Naive thymus-derived CD4-positive, alpha-beta T cell (primary cell): ENCODE measurements at regions not wholly inside any gene's neighbourhood (a gene's known extent, or its start where the extent isn't known, plus 50 kb on each side); places are given as distances from the start of the nearest gene placed in this dataset.
A peak's percentile ranks its signal among the peaks of the same experiment; 100 is the strongest.

Experiments used
- ATAC-seq: fragments of 150-1000 bp; cut with Tn5 transposase; 2 replicates; pipeline ENCODE4 v1.10.0; 2021; ENCODE audit warnings: mild to moderate bottlenecking, moderate library complexity
- CTCF ChIA-PET: fragments of 350-600 bp; sonication (Branson Sonifier 250); formaldehyde crosslinking; loops from one replicate; lab custom pipeline; 2021; ENCODE audit warnings: antibody characterized with exemption; lab: Charles Lee
- POLR2A ChIA-PET: fragments of 350-600 bp; sonication (Branson Sonifier 250); formaldehyde crosslinking; loops from one replicate; lab custom pipeline; 2021; ENCODE audit warnings: antibody characterized with exemption, inconsistent platforms; lab: Charles Lee
- DNase-seq, 9 donors: peaks; one replicate each; pipeline versions ENCODE4 v3.0.0 to v3.0.0-alpha.2; 2020 to 2022; ENCODE audit warnings: mixed read lengths in 1 of 9
- H3K27ac ChIP-seq: one replicate; pipeline ENCODE4 v1.7.0; 2013; ENCODE audit warnings: mild to moderate bottlenecking, low read depth, low read length, moderate library complexity
- H3K27me3 ChIP-seq, 2 donors: one replicate each; pipeline ENCODE4 v1.7.0; 2013; ENCODE audit warnings: low read length in 2 of 2, mild to moderate bottlenecking in 2 of 2, moderate library complexity in 2 of 2; ENCODE audit not compliant: control insufficient read depth in 2 of 2, insufficient read depth in 2 of 2
- H3K36me3 ChIP-seq, 3 experiments: 1 replicate in 2 of 3; 2 replicates in 1 of 3; pipeline ENCODE4 v1.7.0; 2013; ENCODE audit warnings: low read length in 3 of 3, mild to moderate bottlenecking in 3 of 3, moderate library complexity in 1 of 3; ENCODE audit not compliant: insufficient read depth in 3 of 3, control insufficient read depth in 2 of 3
- H3K4me1 ChIP-seq, 2 donors: one replicate each; pipeline ENCODE4 v1.7.0; 2013; ENCODE audit warnings: low read length in 2 of 2, mild to moderate bottlenecking in 2 of 2, moderate library complexity in 1 of 2; ENCODE audit not compliant: control insufficient read depth in 2 of 2, insufficient read depth in 2 of 2
- H3K4me3 ChIP-seq: 2 replicates; pipeline ENCODE4 v1.7.0; 2013; ENCODE audit warnings: mild to moderate bottlenecking, low read length
- H3K9me3 ChIP-seq, 3 experiments: 1 replicate in 2 of 3; 2 replicates in 1 of 3; pipeline ENCODE4 v1.7.0; 2013; ENCODE audit warnings: low read length in 3 of 3; ENCODE audit not compliant: control insufficient read depth in 2 of 3
- H3K27ac Mint-ChIP-seq, 9 donors: one replicate each; pipeline ENCODE4 v1.8.0; 2020 to 2022; ENCODE audit warnings: mixed read lengths in 9 of 9, mild to moderate bottlenecking in 8 of 9, moderate library complexity in 5 of 9, inconsistent platforms in 2 of 9
- H3K27me3 Mint-ChIP-seq, 5 donors: one replicate each; pipeline ENCODE4 v1.8.0; 2021 to 2022; ENCODE audit warnings: mixed read lengths in 5 of 5, mild to moderate bottlenecking in 1 of 5
- H3K36me3 Mint-ChIP-seq, 5 donors: one replicate each; pipeline ENCODE4 v1.8.0; 2020 to 2022; ENCODE audit warnings: mixed read lengths in 5 of 5, mild to moderate bottlenecking in 3 of 5, inconsistent platforms in 1 of 5
- H3K4me1 Mint-ChIP-seq, 7 donors: one replicate each; pipeline ENCODE4 v1.8.0; 2020 to 2022; ENCODE audit warnings: mixed read lengths in 7 of 7, mild to moderate bottlenecking in 3 of 7, inconsistent platforms in 1 of 7
- H3K4me3 Mint-ChIP-seq, 10 donors: one replicate each; pipeline ENCODE4 v1.8.0; 2020 to 2022; ENCODE audit warnings: mild to moderate bottlenecking in 10 of 10, mixed read lengths in 10 of 10, moderate library complexity in 6 of 10, inconsistent platforms in 2 of 10
- H3K9me3 Mint-ChIP-seq, 11 donors: one replicate each; pipeline ENCODE4 v1.8.0; 2020 to 2022; ENCODE audit warnings: mixed read lengths in 11 of 11, mild to moderate bottlenecking in 4 of 11, inconsistent platforms in 1 of 11, moderate library complexity in 1 of 11
- intact Hi-C, 2 donors: fragments of 100-400 bp; cut with micrococcal nuclease; formaldehyde crosslinking; loops; one replicate each; pipeline ENCODE4 v1.15.1; 2023

DNA sequence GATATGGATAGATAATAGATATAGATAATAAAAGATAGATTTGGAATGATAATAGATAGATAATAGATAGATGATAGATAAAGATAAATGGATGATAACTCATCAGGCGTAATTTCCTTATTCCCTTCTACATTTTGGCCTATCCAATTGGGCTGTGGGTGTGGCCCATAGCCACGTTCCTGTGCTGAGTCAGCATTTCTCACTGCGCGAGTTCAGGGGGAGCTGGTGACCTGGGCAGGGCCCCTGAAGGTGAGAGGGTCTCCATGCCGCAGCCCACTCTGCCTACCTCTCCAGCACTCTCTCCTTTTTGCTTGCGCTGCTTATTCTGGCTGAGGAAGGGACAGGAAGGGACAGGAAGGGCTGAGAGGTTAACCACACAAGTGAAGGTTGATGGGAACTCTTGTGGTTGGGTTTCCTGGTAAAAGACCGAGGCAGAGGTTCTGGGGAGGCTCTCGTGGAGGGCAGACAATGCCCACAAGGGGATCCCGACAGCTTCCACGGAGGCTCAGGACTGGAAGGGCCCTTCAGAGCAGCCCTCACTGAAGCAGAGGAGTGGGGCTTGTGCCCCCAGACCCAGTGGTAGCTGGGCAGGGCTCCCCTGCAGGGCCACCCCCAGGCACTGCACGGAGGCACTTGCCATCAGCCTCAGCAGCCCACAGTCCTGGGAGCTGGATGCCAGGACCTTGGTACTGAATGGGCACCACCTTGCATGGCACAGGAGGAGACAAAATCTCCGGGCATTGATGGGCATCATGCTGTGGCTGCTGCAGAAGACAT is 247.3 kb upstream of the PITRM1 start:
- ATAC-seq (no peak), DNase-seq (peak in 2 of 9 donors; percentile 0 to 30)
- Mint-ChIP-seq H3K36me3 (no peaks in the 10 kb centered on the region), H3K27ac (peak overlapping the region in 2 of 9 donors; percentile 1 to 69), H3K9me3 (peaks cover 0 to 2% (median 0%) of the 10 kb centered on the region in 11 donors), H3K4me1 (peaks cover 8 to 57% (median 14%) of the 10 kb centered on the region in 7 donors), H3K27me3 (peaks cover 6 to 27% (median 12%) of the 10 kb centered on the region in 5 donors), H3K4me3 (peak overlapping the region in 5 of 10 donors; percentile 6 to 80 (median 35))
- POLR2A ChIA-PET, result no interaction called here
- Histone ChIP-seq H3K4me1 (peaks cover 6 to 7% of the 10 kb centered on the region in 2 donors), H3K4me3 (no peak overlapping the region), H3K27ac (no peak overlapping the region), H3K36me3 (no peaks in the 10 kb centered on the region), H3K27me3 (no peaks in the 10 kb centered on the region), H3K9me3 (no peaks in the 10 kb centered on the region)
- intact Hi-C loops, result loop anchor here in 1 of 2 donors (5.0 kb wide), 1 partner anchor 47 kb away; no protein-coding TSS in a partner anchor
- CTCF ChIA-PET, result no interaction called here

DNA sequence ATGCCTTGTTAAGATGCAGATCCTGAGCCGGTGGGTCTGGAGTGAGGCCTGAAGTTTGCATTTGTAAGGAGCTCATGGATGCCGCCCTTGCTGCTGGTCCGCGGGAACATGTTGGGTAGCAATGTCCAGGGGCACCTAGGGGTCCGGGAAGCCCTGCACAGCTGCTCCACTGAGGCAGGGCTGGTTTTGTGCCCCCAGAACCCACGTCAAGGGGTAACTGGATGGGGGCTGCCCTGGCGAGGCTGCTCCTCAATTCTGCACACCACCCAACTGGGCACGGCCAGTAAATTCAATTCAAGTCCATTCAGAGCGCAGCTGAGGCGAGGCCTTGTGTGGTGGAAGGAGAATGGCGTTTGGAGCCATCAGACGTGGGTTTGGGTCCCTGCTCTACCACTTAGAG is 246.3 kb upstream of the PITRM1 start:
- H3K27ac Mint-ChIP-seq, result no peak overlapping the region
- no peaks in the 10 kb centered on the region for H3K36me3 Mint-ChIP-seq
- H3K4me3 ChIP-seq, result no peak overlapping the region
- intact Hi-C loops, result no loop called here
- H3K9me3 Mint-ChIP-seq, result peaks cover 0 to 2% (median 0%) of the 10 kb centered on the region in 11 donors
- peaks cover 8 to 50% (median 14%) of the 10 kb centered on the region in 7 donors for H3K4me1 Mint-ChIP-seq
- H3K9me3 ChIP-seq, result no peaks in the 10 kb centered on the region
- ATAC-seq (no peak), DNase-seq (no peak)
- ChIA-PET POLR2A (no interaction called here), CTCF (no interaction called here)
- H3K4me1 ChIP-seq, result peaks cover 6 to 7% of the 10 kb centered on the region in 2 donors
- peaks cover 6 to 27% (median 12%) of the 10 kb centered on the region in 5 donors for H3K27me3 Mint-ChIP-seq
- H3K4me3 Mint-ChIP-seq, result no peak overlapping the region
- no peaks in the 10 kb centered on the region for H3K36me3 ChIP-seq
- no peak overlapping the region for H3K27ac ChIP-seq
- no peaks in the 10 kb centered on the region for H3K27me3 ChIP-seq

DNA sequence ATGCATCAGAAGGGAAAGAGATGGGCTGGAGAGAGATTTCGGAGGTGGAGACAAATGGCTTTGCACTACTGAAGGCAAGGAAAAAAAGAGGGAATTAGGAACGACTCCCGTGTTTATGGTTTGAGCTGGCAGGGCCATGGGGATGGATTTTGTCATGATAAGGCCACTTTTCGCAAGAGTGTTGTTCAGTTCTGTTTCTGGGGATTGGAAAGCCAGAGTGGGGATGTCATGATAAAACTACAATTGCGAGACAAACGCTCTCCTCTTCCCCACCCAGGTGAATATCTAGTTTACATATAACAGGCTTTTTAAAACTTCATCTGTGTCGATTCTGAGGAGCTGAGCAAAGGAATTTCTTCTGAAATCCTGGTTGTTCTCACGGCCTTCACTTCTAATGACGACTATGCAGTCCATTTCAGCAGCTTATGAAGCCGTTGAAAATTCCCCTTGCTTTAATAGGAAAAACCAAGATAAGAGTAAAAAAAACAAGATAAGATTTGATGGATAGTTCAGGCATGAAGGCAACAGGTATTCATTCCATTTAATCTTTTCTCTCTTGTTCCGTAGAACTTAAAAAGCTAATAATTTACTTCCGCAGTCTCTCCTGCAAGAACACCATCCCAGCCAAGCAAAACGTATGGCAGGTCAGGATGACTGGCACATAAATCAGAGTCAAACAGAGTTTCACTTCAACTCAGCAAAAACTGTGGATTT is 245.6 kb upstream of the PITRM1 start:
- Histone ChIP-seq H3K9me3 (no peaks in the 10 kb centered on the region), H3K27ac (no peak overlapping the region), H3K27me3 (no peaks in the 10 kb centered on the region), H3K36me3 (no peaks in the 10 kb centered on the region), H3K4me1 (peaks cover 6 to 7% of the 10 kb centered on the region in 2 donors), H3K4me3 (no peak overlapping the region)
- peaks cover 0 to 2% (median 0%) of the 10 kb centered on the region in 11 donors for H3K9me3 Mint-ChIP-seq
- DNase-seq (no peak), ATAC-seq (no peak)
- H3K27me3 Mint-ChIP-seq, result peaks cover 6 to 23% (median 12%) of the 10 kb centered on the region in 5 donors
- H3K4me1 Mint-ChIP-seq, result peaks cover 8 to 46% (median 14%) of the 10 kb centered on the region in 7 donors
- no peaks in the 10 kb centered on the region for H3K36me3 Mint-ChIP-seq
- POLR2A ChIA-PET, result no interaction called here
- CTCF ChIA-PET, result no interaction called here
- no peak overlapping the region for H3K4me3 Mint-ChIP-seq
- intact Hi-C loops, result no loop called here
- H3K27ac Mint-ChIP-seq, result no peak overlapping the region

DNA sequence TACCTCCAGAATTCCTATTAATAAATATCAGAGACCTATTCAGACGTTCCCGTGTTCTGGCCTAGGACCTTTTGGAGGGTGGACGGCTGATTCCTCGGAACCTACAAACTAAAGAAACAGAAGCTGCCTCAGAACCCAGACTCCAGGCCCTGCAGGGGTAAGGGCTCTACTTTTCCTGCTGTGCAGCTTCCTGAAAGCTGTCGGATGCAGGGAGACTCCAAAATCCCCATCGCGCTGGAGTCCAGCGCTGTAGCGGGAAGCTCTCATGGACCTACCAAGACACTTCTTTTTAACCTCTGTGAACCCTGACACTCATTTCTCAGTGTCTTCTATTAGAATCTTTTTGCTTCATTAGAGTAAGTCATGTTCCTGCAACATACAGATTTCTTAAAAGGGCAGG is 244.5 kb upstream of the PITRM1 start:
- intact Hi-C loops, result no loop called here
- Histone ChIP-seq H3K4me3 (no peak overlapping the region), H3K4me1 (peaks cover 6 to 7% of the 10 kb centered on the region in 2 donors), H3K9me3 (no peaks in the 10 kb centered on the region), H3K27ac (no peak overlapping the region), H3K27me3 (no peaks in the 10 kb centered on the region), H3K36me3 (no peaks in the 10 kb centered on the region)
- DNase-seq (no peak), ATAC-seq (no peak)
- POLR2A ChIA-PET, result no interaction called here
- peaks cover 0 to 2% (median 0%) of the 10 kb centered on the region in 11 donors for H3K9me3 Mint-ChIP-seq
- peaks cover 8 to 36% (median 14%) of the 10 kb centered on the region in 7 donors for H3K4me1 Mint-ChIP-seq
- no peaks in the 10 kb centered on the region for H3K36me3 Mint-ChIP-seq
- H3K27ac Mint-ChIP-seq, result no peak overlapping the region
- H3K4me3 Mint-ChIP-seq, result no peak overlapping the region
- H3K27me3 Mint-ChIP-seq, result peaks cover 6 to 25% (median 12%) of the 10 kb centered on the region in 5 donors
- CTCF ChIA-PET, result no interaction called here

DNA sequence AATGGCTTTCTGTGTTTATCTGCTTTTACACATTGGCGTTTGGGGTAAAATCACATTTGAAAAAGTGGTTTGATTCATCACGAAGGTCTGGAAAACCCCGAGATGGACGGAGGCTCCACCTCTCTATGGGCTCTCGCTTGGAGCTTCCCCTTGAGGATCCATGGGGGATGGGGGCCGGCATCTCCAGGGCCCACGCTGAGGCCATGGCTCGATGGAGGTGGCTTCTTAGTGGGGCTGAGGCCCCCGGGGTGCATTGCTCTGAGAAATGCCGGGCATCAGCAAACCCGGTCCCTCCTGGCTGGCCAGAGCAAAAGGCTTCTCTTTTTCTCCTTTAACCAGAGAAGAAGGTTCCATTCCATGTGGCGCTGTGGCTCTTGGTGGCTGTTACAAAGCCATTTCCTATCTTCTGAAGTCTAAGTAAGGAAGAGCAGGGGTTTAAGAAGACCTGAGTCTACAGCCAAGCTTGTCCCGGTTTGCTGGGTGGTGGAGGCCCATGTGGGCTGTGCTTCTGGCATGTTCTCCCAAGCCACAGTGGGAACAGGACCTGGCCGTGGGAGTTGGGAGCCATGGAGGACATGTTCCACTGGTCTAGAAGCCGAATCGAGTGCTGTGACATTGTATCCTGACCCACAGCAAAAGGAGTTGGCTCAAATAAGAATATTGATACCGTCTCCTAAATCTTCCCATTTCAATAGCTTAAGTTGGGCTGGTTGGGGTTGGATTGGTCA is 243.5 kb upstream of the PITRM1 start:
- Histone ChIP-seq H3K27ac (no peak overlapping the region), H3K4me1 (peaks cover 6 to 7% of the 10 kb centered on the region in 2 donors), H3K27me3 (no peaks in the 10 kb centered on the region), H3K36me3 (no peaks in the 10 kb centered on the region), H3K4me3 (no peak overlapping the region), H3K9me3 (no peaks in the 10 kb centered on the region)
- intact Hi-C loops, result no loop called here
- H3K4me1 Mint-ChIP-seq, result peaks cover 8 to 25% (median 14%) of the 10 kb centered on the region in 7 donors
- POLR2A ChIA-PET, result no interaction called here
- CTCF ChIA-PET, result no interaction called here
- no peak for ATAC-seq
- no peak overlapping the region for H3K4me3 Mint-ChIP-seq
- H3K36me3 Mint-ChIP-seq, result peaks cover 0 to 2% (median 0%) of the 10 kb centered on the region in 5 donors
- no peak for DNase-seq
- peaks cover 6 to 25% (median 12%) of the 10 kb centered on the region in 5 donors for H3K27me3 Mint-ChIP-seq
- no peak overlapping the region for H3K27ac Mint-ChIP-seq
- peaks cover 0 to 2% (median 2%) of the 10 kb centered on the region in 11 donors for H3K9me3 Mint-ChIP-seq

DNA sequence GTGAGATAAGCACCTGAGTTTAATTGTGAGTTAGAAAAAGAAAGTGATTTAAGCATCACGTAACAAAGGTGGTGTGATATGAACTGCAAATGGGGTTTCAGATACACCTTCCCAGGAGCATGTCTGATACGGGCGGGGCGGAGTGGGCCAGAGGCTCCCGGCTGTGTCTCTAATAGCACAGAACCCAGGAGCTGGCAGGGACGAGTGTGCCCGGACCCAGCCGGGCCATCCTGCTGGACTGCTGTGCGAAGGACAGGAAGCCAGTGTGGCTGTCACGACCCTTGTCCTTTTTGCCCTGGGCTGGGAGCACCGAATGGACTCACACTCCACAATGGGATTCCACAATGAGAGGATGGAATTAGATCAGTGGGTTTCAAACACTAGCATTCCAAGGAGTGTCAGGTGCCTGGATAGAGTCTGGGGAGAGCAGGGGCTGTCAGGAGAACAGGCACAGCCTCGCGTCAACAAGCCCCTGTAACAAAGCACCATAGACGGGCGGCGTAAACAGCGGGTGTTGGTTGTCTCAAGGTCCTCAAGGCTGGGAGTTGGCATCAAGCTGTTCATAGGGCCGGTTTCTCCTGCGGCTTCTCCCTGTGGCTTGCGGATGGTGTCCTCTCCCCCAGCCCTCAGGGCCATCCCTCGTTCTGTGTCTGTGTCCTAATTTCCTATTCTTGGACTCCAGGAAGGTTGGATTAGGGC is 242.6 kb upstream of the PITRM1 start:
- CTCF ChIA-PET, result no interaction called here

More for the DNA sequence above, 242.6 kb upstream of the PITRM1 start:
- Mint-ChIP-seq H3K27me3 (peaks cover 0 to 18% (median 5%) of the 10 kb centered on the region in 5 donors), H3K36me3 (peaks cover 0 to 3% (median 0%) of the 10 kb centered on the region in 5 donors), H3K4me3 (no peak overlapping the region), H3K4me1 (peaks cover 7 to 17% (median 9%) of the 10 kb centered on the region in 7 donors), H3K9me3 (peaks cover 0 to 6% (median 4%) of the 10 kb centered on the region in 11 donors), H3K27ac (no peak overlapping the region)
- DNase-seq, result no peak
- H3K27ac ChIP-seq, result no peak overlapping the region
- no peaks in the 10 kb centered on the region for H3K9me3 ChIP-seq
- intact Hi-C loops, result no loop called here
- H3K4me1 ChIP-seq, result peaks cover 5% of the 10 kb centered on the region in 2 donors
- no peaks in the 10 kb centered on the region for H3K36me3 ChIP-seq
- no peak overlapping the region for H3K4me3 ChIP-seq
- POLR2A ChIA-PET, result no interaction called here
- no peaks in the 10 kb centered on the region for H3K27me3 ChIP-seq
- no peak for ATAC-seq
